ENCODE measurements at regions not wholly inside any gene's neighbourhood (a gene's known extent, or its start where the extent isn't known, plus 50 kb on each side); places are given as distances from the start of the nearest gene placed in this dataset.

GRCh38 chr14:85248881-85249635 lies 280.9 kb upstream of the FLRT2 start:
- H3F3A ChIP-seq (ENCODE audit: insufficient read depth): no peaks in the 10 kb centered on the region
- no peaks in the 10 kb centered on the region for H3K9me3 ChIP-seq (ENCODE audit: low read depth)
- no peaks in the 10 kb centered on the region for H4K20me1 ChIP-seq (ENCODE audit: insufficient read depth)
- H3K9ac ChIP-seq: no peak overlapping the region
- no peak for TF ChIP-seq EZH2phosphoT487 (IDR thresholded peaks at IDR 0.05; ENCODE audit: insufficient read depth, low read depth)
- TF ChIP-seq EZH2 (IDR thresholded peaks at IDR 0.05; ENCODE audit: insufficient read depth, poor library complexity, severe bottlenecking): no peak
- H3K27me3 ChIP-seq (replicated peaks; ENCODE audit: insufficient read depth): no peaks in the 10 kb centered on the region
- WGBS, 2 experiments (ENCODE audit: low coverage in 1 of 2, low lambda C conversion rate in 2 of 2, missing lambda C conversion rate in 2 of 2): 64 to 65% methylated on average over 4 of the region's 4 CpGs
- H3K4me1 ChIP-seq (ENCODE audit: insufficient read depth): peaks cover 18% of the 10 kb centered on the region
- in situ Hi-C loops (cut with MboI): no loop called here
- H3K9me2 ChIP-seq (ENCODE audit: insufficient read depth): 0 out of 2 replicates have a peak, but pooled peaks cover under 1% of the 10 kb centered on the region
- no peak overlapping the region for H3K4me3 ChIP-seq
- H3K27ac ChIP-seq: no peak overlapping the region
- H3K36me3 ChIP-seq (ENCODE audit: low read depth): no peaks in the 10 kb centered on the region
- DNase-seq: peak; percentile 67
- H3K4me2 ChIP-seq (ENCODE audit: unreplicated experiment): no peak overlapping the region
- no peak overlapping the region for H2AFZ ChIP-seq
- no peaks in the 10 kb centered on the region for H3K79me2 ChIP-seq (ENCODE audit: insufficient read depth)

GRCh38 chr14:85250414-85251189 lies 279.3 kb upstream of the FLRT2 start:
- Histone ChIP-seq H3K4me1 (ENCODE audit: insufficient read depth) (peaks cover 18% of the 10 kb centered on the region), H3F3A (ENCODE audit: insufficient read depth) (no peaks in the 10 kb centered on the region), H3K4me2 (ENCODE audit: unreplicated experiment) (no peak overlapping the region), H4K20me1 (ENCODE audit: insufficient read depth) (no peaks in the 10 kb centered on the region), H3K9me2 (ENCODE audit: insufficient read depth) (0 out of 2 replicates have a peak, but pooled peaks cover 6% of the 10 kb centered on the region), H3K36me3 (ENCODE audit: low read depth) (no peaks in the 10 kb centered on the region), H3K27ac (no peak overlapping the region), H3K4me3 (no peak overlapping the region), H3K27me3 (replicated peaks; ENCODE audit: insufficient read depth) (no peaks in the 10 kb centered on the region), H2AFZ (no peak overlapping the region), H3K9me3 (ENCODE audit: low read depth) (no peaks in the 10 kb centered on the region), H3K9ac (no peak overlapping the region), H3K79me2 (ENCODE audit: insufficient read depth) (no peaks in the 10 kb centered on the region)
- TF ChIP-seq EZH2 (IDR thresholded peaks at IDR 0.05; ENCODE audit: insufficient read depth, poor library complexity, severe bottlenecking): no peak
- TF ChIP-seq EZH2phosphoT487 (IDR thresholded peaks at IDR 0.05; ENCODE audit: insufficient read depth, low read depth): no peak
- WGBS, 2 experiments (ENCODE audit: low coverage in 1 of 2, low lambda C conversion rate in 2 of 2, missing lambda C conversion rate in 2 of 2): 81 to 84% methylated on average over 8 of the region's 8 CpGs
- in situ Hi-C loops (cut with MboI): no loop called here
- no peak for DNase-seq

- H3K9me3 ChIP-seq (ENCODE audit: low read depth): no peaks in the 10 kb centered on the region
- DNase-seq: peak; percentile 80
- 71 to 89% methylated on average over 1 of the region's 1 CpG for WGBS, 2 experiments (ENCODE audit: low coverage in 1 of 2, low lambda C conversion rate in 2 of 2, missing lambda C conversion rate in 2 of 2)
These were observed 277.9 kb upstream of the FLRT2 start for GRCh38 chr14:85252011-85252410.

GRCh38 chr14:85254711-85255110 lies 275.2 kb upstream of the FLRT2 start:
- Histone ChIP-seq H3K79me2 (ENCODE audit: insufficient read depth) (no peaks in the 10 kb centered on the region), H3K27ac (no peak overlapping the region), H3K27me3 (replicated peaks; ENCODE audit: insufficient read depth) (no peaks in the 10 kb centered on the region), H3K4me2 (ENCODE audit: unreplicated experiment) (no peak overlapping the region), H3K9me3 (ENCODE audit: low read depth) (no peaks in the 10 kb centered on the region), H3K36me3 (ENCODE audit: low read depth) (no peaks in the 10 kb centered on the region), H4K20me1 (ENCODE audit: insufficient read depth) (no peaks in the 10 kb centered on the region), H3K9ac (no peak overlapping the region), H3K4me3 (no peak overlapping the region), H3K4me1 (ENCODE audit: insufficient read depth) (peaks cover 11% of the 10 kb centered on the region), H3F3A (ENCODE audit: insufficient read depth) (no peaks in the 10 kb centered on the region), H2AFZ (no peak overlapping the region), H3K9me2 (ENCODE audit: insufficient read depth) (0 out of 2 replicates have a peak, but pooled peaks cover 6% of the 10 kb centered on the region)
- in situ Hi-C loops (cut with MboI): no loop called here
- TF ChIP-seq EZH2phosphoT487 (IDR thresholded peaks at IDR 0.05; ENCODE audit: insufficient read depth, low read depth) (no peak), EZH2 (IDR thresholded peaks at IDR 0.05; ENCODE audit: insufficient read depth, poor library complexity, severe bottlenecking) (no peak)
- no peak for DNase-seq

More at GRCh38 chr14:85252011-85252410, 277.9 kb upstream of the FLRT2 start:
- H3K4me2 ChIP-seq (ENCODE audit: unreplicated experiment): peak overlapping the region; percentile 5
- H2AFZ ChIP-seq: no peak overlapping the region
- H3K9ac ChIP-seq: no peak overlapping the region
- no peaks in the 10 kb centered on the region for H3F3A ChIP-seq (ENCODE audit: insufficient read depth)
- no peaks in the 10 kb centered on the region for H3K27me3 ChIP-seq (replicated peaks; ENCODE audit: insufficient read depth)
- no peaks in the 10 kb centered on the region for H3K36me3 ChIP-seq (ENCODE audit: low read depth)
- no peak for TF ChIP-seq EZH2phosphoT487 (IDR thresholded peaks at IDR 0.05; ENCODE audit: insufficient read depth, low read depth)
- TF ChIP-seq EZH2 (IDR thresholded peaks at IDR 0.05; ENCODE audit: insufficient read depth, poor library complexity, severe bottlenecking): no peak
- no peaks in the 10 kb centered on the region for H4K20me1 ChIP-seq (ENCODE audit: insufficient read depth)
- no peaks in the 10 kb centered on the region for H3K79me2 ChIP-seq (ENCODE audit: insufficient read depth)
- 0 out of 2 replicates have a peak, but pooled peaks cover 6% of the 10 kb centered on the region for H3K9me2 ChIP-seq (ENCODE audit: insufficient read depth)
- H3K4me1 ChIP-seq (ENCODE audit: insufficient read depth): peaks cover 18% of the 10 kb centered on the region
- no peak overlapping the region for H3K27ac ChIP-seq
- in situ Hi-C loops (cut with MboI): no loop called here
- H3K4me3 ChIP-seq: no peak overlapping the region
